Uterus (tissue), 3 donors: ENCODE measurements at regions not wholly inside any gene's neighbourhood (a gene's known extent, or its start where the extent isn't known, plus 50 kb on each side); places are given as distances from the start of the nearest gene placed in this dataset.

Experiments
- DNase-seq, 2 donors: peaks; one replicate each; pipeline ENCODE4 v3.0.0-alpha.2; 2019 to 2020
- H3K27ac ChIP-seq, 2 donors: fragments of 200-600 bp; sonication (generic); 1 replicate in 1 of 2; 2 replicates in 1 of 2; pipeline ENCODE4 v1.5.1; 2016 to 2018
- H3K27me3 ChIP-seq, 2 donors: fragments of 200-600 bp; sonication (generic); one replicate each; pipeline ENCODE4 v1.5.1; 2018 to 2019; ENCODE audit warnings: control low read depth in 1 of 2
- H3K36me3 ChIP-seq, 2 donors: fragments of 200-600 bp; sonication (generic); one replicate each; pipeline ENCODE4 v1.5.1; 2019; ENCODE audit warnings: control low read depth in 1 of 2
- H3K4me1 ChIP-seq, 2 donors: fragments of 200-600 bp; sonication (generic); one replicate each; pipeline ENCODE4 v1.5.1; 2018 to 2019; ENCODE audit warnings: control low read depth in 1 of 2
- H3K4me3 ChIP-seq, 2 donors: fragments of 200-600 bp; sonication (generic); 1 replicate in 1 of 2; 2 replicates in 1 of 2; pipeline ENCODE4 v1.5.1; 2018 to 2019; ENCODE audit warnings: mild to moderate bottlenecking in 1 of 2
- H3K9me3 ChIP-seq, 2 donors: fragments of 200-600 bp; sonication (generic); one replicate each; pipeline ENCODE4 v1.5.1; 2019; ENCODE audit warnings: control low read depth in 1 of 2
- CTCF ChIP-seq, 4 experiments: fragments of 200-600 bp in 2 of 4; fragments of 450-650 bp in 2 of 4; sonication (generic) in 2 of 4; IDR thresholded peaks; one replicate each; pipeline ENCODE4 v1.5.1; 2016 to 2019; ENCODE audit warnings: antibody characterized with exemption in 4 of 4, mild to moderate bottlenecking in 2 of 4, moderate library complexity in 1 of 4
- POLR2A ChIP-seq, 2 donors: fragments of 450-650 bp; IDR thresholded peaks; one replicate each; pipeline ENCODE4 v1.6.1; 2016; ENCODE audit warnings: antibody characterized with exemption in 2 of 2, mild to moderate bottlenecking in 1 of 2, moderate library complexity in 1 of 2
- intact Hi-C: fragments of 100-400 bp; cut with DNase I; formaldehyde crosslinking; loops from one replicate; pipeline ENCODE4 v1.15.1; 2023; ENCODE audit warnings: low total_unique reads
- donor health status: DM: yes; HTN: yes; CAD: no.

GRCh38 chr2:56539618-56540017 is 355.8 kb downstream of the CCDC85A start:
- Histone ChIP-seq H3K36me3 (no peaks in the 10 kb centered on the region), H3K27ac (no peak overlapping the region), H3K4me3 (no peak overlapping the region), H3K9me3 (no peaks in the 10 kb centered on the region), H3K27me3 (no peaks in the 10 kb centered on the region), H3K4me1 (no peaks in the 10 kb centered on the region)
- TF ChIP-seq CTCF (IDR thresholded peaks at IDR 0.05) (no peak), POLR2A (IDR thresholded peaks at IDR 0.05) (no peak)
- no peak for DNase-seq
- intact Hi-C loops, result no loop called here

GRCh38 chr2:56540467-56540866 is 356.7 kb downstream of the CCDC85A start:
- Histone ChIP-seq H3K27ac (no peak overlapping the region), H3K27me3 (no peaks in the 10 kb centered on the region), H3K9me3 (no peaks in the 10 kb centered on the region), H3K36me3 (no peaks in the 10 kb centered on the region), H3K4me1 (no peaks in the 10 kb centered on the region), H3K4me3 (no peak overlapping the region)
- TF ChIP-seq CTCF (IDR thresholded peaks at IDR 0.05) (no peak), POLR2A (IDR thresholded peaks at IDR 0.05) (no peak)
- intact Hi-C loops, result no loop called here
- no peak for DNase-seq

- peak overlapping the region in 1 of 2 donors; percentile 31 for H3K27ac ChIP-seq
- no peak overlapping the region for H3K4me3 ChIP-seq
- H3K27me3 ChIP-seq, result no peaks in the 10 kb centered on the region
- H3K36me3 ChIP-seq, result no peaks in the 10 kb centered on the region
- no peaks in the 10 kb centered on the region for H3K9me3 ChIP-seq
- TF ChIP-seq CTCF (IDR thresholded peaks at IDR 0.05) (no peak), POLR2A (IDR thresholded peaks at IDR 0.05) (no peak)
- intact Hi-C loops, result no loop called here
- no peaks in the 10 kb centered on the region for H3K4me1 ChIP-seq
- DNase-seq, result no peak
These were observed 357.1 kb downstream of the CCDC85A start for GRCh38 chr2:56540916-56541315.

GRCh38 chr2:56542213-56542612 is 358.4 kb downstream of the CCDC85A start:
- TF ChIP-seq POLR2A (IDR thresholded peaks at IDR 0.05) (no peak), CTCF (IDR thresholded peaks at IDR 0.05) (no peak)
- H3K9me3 ChIP-seq, result no peaks in the 10 kb centered on the region
- no peaks in the 10 kb centered on the region for H3K36me3 ChIP-seq
- H3K27ac ChIP-seq, result peak overlapping the region in 1 of 2 donors; percentile 23
- no peaks in the 10 kb centered on the region for H3K27me3 ChIP-seq
- no peaks in the 10 kb centered on the region for H3K4me1 ChIP-seq
- H3K4me3 ChIP-seq, result no peak overlapping the region
- no peak for DNase-seq
- intact Hi-C loops, result no loop called here

- intact Hi-C loops, result no loop called here
- no peaks in the 10 kb centered on the region for H3K4me1 ChIP-seq
- no peaks in the 10 kb centered on the region for H3K27me3 ChIP-seq
- TF ChIP-seq CTCF (IDR thresholded peaks at IDR 0.05), result no peak
- no peak for TF ChIP-seq POLR2A (IDR thresholded peaks at IDR 0.05)
- no peaks in the 10 kb centered on the region for H3K36me3 ChIP-seq
- DNase-seq, result no peak
- no peak overlapping the region for H3K27ac ChIP-seq
- no peaks in the 10 kb centered on the region for H3K9me3 ChIP-seq
- no peak overlapping the region for H3K4me3 ChIP-seq
These were observed 381.4 kb downstream of the CCDC85A start for GRCh38 chr2:56565143-56565542.
